GM19372 (cell line): ENCODE measurements at regions not wholly inside any gene's neighbourhood (a gene's known extent, or its start where the extent isn't known, plus 50 kb on each side); places are given as distances from the start of the nearest gene placed in this dataset.

Experiments
- ATAC-seq: cut with Tn5 transposase; IDR thresholded peaks from one replicate; pipeline ENCODE4 v1.9.1; 2021; ENCODE audit warnings: mild to moderate bottlenecking, low read depth, moderate library complexity; ENCODE audit not compliant: unreplicated experiment

GRCh38 chr13:78430166-78430791, 173.1 kb downstream of the POU4F1 start:
- no peak for ATAC-seq

- ATAC-seq, result no peak
Observed at GRCh38 chr13:78428646-78429045, 174.7 kb downstream of the POU4F1 start.

DNA sequence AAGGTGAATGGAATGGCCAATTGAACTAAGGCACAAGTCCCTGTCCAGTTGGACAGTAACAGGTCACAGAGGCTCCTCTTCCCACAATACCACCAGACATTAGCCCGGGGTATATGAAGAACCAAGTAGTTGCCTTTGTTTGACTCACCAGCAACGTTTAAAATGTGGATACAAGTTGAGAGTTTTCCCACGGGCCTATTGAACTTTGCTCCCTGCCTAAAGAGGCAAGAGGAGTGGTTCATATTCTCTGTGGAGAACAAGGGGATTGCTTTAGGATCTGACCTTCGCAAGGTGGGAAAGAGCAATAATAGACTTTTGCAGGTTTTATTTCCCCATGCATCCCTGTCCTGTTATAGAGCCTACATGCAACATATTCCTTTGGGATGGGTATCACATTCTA, 177.2 kb downstream of the POU4F1 start:
- ATAC-seq, result no peak

GRCh38 chr13:78420814-78421213, 182.5 kb downstream of the POU4F1 start:
- ATAC-seq, result peak; percentile 57

- no peak for ATAC-seq
Observed at GRCh38 chr13:78413887-78414553, 189.3 kb downstream of the POU4F1 start.

- ATAC-seq, result no peak
Observed at GRCh38 chr13:78410847-78411246, 192.5 kb downstream of the POU4F1 start.

GRCh38 chr13:78410164-78410563, 193.2 kb downstream of the POU4F1 start:
- no peak for ATAC-seq

GRCh38 chr13:78409172-78409571, 194.2 kb downstream of the POU4F1 start:
- no peak for ATAC-seq

GRCh38 chr13:78404846-78405360, 198.4 kb downstream of the POU4F1 start:
- no peak for ATAC-seq

DNA sequence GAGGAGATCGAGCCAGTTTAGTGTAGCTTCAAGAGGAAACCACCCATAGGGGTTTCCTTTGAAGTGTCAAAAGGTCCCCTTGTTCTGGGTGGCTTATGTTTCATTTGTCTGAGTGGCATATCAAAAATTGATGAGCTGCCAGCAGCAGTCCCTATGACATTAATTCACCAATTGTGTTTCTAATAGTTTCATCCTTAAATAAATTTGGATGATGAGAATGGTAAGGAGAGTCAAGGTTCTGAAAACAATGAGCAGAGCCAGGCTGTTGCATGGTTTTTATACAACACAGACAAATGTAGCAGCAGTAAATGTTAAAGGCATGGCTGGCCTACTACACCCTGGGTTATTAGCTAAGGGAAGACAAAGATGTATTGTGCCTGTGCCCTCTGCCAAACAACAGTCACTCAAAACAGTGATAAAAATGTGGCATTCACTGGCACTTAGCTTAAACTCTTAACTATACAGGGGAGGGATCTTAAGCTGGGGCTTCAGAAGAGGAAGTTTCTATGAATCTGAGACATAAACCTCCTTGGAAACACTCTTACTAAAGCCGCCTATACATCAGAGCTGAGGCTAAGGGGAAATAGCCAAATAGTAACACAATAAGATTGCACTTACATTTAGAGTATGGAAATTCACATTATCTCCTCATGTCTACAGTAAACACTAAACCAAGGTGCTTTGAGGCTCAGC, 200.5 kb downstream of the POU4F1 start:
- no peak for ATAC-seq

DNA sequence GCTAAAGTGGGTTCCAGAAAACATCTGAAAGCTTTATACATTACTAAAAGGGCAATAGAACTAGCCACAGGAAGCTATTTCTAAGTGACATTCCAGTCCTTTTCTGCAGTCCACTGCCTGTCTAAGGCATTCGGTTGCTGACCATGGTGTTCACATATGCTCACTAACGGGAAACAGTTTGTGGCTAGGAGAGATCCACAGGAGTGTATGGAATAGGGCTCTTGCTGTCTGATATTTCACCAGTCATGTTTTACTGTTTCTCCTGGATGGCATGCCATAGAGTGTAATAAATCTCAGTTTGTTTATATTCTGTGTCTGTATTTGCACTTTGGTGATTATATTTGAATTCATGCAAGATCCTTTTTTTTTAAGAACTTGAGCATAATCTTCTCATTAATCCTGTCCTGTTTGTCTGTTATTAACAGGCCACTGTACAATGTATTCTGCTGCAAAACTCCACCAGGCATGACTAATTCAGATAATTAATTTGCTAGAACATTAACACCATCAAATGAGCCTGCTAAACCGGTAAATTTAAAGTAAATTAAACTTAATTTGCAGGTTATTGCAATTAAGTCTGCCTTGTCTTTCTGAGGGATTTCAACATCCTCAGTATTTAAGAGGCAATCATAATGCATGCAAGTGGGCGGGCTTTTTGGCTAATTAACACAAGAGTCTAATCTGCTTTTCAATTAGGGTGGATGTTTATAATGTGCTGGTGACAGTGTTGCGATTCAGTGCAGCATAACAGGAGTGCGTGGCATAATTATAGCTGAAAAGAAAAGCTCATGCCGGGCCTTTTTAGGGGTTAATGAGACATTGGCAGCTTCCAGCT, 201.3 kb downstream of the POU4F1 start:
- no peak for ATAC-seq

- ATAC-seq, result peak; percentile 91
Observed at GRCh38 chr13:78398743-78399410, 204.5 kb downstream of the POU4F1 start.

GRCh38 chr13:78393286-78394142, 209.8 kb downstream of the POU4F1 start:
- ATAC-seq, result no peak

GRCh38 chr13:78383899-78384298, 219.5 kb downstream of the POU4F1 start:
- ATAC-seq, result no peak

DNA sequence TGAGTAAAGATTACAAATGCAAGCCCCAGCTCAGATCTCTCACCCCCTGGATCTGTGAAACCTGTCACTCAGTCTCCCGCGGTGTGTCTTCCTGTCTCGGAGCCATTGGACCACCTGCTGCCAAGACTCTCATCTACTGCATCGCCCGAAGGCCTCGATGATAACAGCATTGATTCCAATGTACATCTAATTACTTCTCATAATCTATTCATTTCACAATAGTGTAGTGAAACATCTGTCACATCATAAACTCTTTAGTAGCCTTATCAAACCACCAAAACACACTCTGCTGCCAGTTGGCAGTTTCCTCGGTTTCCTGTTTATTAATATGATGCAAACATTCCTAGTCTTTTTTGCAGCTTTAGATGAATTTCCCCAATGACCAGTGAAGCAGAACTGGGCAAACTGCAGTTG, 220.3 kb downstream of the POU4F1 start:
- ATAC-seq, result no peak

DNA sequence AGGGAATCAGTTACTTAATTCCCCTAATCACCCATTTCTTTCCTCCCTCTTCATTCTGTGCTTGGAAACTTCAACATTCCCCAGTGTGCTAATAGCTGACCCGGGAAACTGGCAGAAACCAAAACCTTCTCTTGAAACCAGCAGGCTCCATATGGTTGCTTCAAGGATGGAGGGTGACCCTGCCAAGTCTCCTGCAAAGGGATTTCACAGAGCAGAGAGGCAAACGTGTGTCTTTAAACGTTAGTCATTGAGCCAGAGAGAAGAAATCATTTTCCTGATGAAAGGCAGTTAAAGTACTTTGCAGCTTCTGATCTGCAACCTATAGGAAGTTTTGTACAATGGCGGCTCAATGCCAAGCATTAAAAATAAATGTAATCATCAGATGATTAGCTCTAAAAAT, 220.9 kb downstream of the POU4F1 start:
- no peak for ATAC-seq

DNA sequence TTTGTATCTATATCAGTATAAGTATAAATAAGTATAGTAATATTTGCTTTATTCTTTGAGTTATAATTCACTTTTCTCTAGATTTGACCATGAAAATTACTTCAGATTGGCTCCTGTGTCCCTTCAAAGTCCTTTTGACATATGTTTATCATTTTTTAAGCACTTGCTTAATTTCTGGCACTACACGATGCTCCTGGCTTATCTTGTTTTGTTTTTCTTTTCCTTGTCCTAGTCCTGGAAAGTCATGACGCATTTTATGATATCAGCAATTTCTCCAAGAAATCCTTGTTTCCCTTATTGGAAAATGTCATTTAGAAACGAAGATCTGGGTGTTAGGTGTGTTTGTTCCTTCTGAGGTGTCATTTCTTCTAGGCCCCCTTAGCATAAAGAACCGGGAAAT, 226.5 kb downstream of the POU4F1 start:
- ATAC-seq, result no peak

DNA sequence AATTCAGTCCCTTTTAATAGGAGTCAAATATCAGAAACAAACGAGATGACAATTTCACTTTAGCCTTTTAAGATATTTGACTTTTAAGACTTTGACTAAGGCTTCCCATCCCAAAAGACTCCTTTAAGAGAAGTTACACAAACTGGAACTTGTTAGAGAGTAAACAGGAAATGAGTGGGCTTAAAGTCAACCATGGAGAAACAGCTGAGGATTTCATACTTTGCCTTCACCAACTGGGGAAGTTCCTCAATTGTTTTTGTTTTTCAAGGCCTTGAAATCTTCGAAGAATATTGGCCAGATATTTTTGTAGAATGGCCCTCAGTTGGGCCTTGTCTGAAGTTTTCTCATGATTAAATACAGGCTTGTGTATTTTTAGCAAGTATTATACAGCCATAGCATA, 227.3 kb downstream of the POU4F1 start:
- no peak for ATAC-seq

GRCh38 chr13:78372581-78372980, 230.8 kb downstream of the POU4F1 start:
- no peak for ATAC-seq
